ENCODE measurements at regions not wholly inside any gene's neighbourhood (a gene's known extent, or its start where the extent isn't known, plus 50 kb on each side); places are given as distances from the start of the nearest gene placed in this dataset.

- DNase-seq: no peak
Observed at GRCh38 chr4:13180701-13181100, 303.4 kb downstream of the RAB28 start.

- no peak for DNase-seq
Observed at GRCh38 chr4:13178621-13179020, 305.5 kb downstream of the RAB28 start.

- no peak for DNase-seq
Observed at GRCh38 chr4:13176741-13177142, 307.4 kb downstream of the RAB28 start.

- no peak for DNase-seq
Observed at GRCh38 chr4:13174926-13175325, 309.2 kb downstream of the RAB28 start.

GRCh38 chr4:13174001-13174400, 310.1 kb downstream of the RAB28 start:
- no peak for DNase-seq

- DNase-seq: no peak
Observed at GRCh38 chr4:13171292-13172057, 312.7 kb downstream of the RAB28 start.

GRCh38 chr4:13169731-13170525, 314.2 kb downstream of the RAB28 start:
- no peak for DNase-seq

GRCh38 chr4:13168326-13168725, 315.8 kb downstream of the RAB28 start:
- DNase-seq: no peak

- no peak for DNase-seq
Observed at GRCh38 chr4:13166214-13166613, 317.9 kb downstream of the RAB28 start.

GRCh38 chr4:13164783-13165331, 319.3 kb downstream of the RAB28 start:
- DNase-seq: no peak

GRCh38 chr4:13162886-13163285, 321.3 kb downstream of the RAB28 start:
- no peak for DNase-seq

GRCh38 chr4:13160920-13161319, 323.2 kb downstream of the RAB28 start:
- DNase-seq: no peak

- DNase-seq: no peak
Observed at GRCh38 chr4:13159041-13159620, 325.0 kb downstream of the RAB28 start.

GRCh38 chr4:13151194-13151593, 332.9 kb downstream of the RAB28 start:
- DNase-seq: no peak

GRCh38 chr4:13143222-13144070, 340.7 kb downstream of the RAB28 start:
- DNase-seq: no peak

- DNase-seq: no peak
Observed at GRCh38 chr4:13142726-13143125, 341.4 kb downstream of the RAB28 start.

- DNase-seq: no peak
Observed at GRCh38 chr4:13142191-13142590, 341.9 kb downstream of the RAB28 start.

GRCh38 chr4:13137390-13137789, 346.8 kb downstream of the RAB28 start:
- DNase-seq: no peak

- DNase-seq: no peak
Observed at GRCh38 chr4:13133700-13134099, 350.4 kb downstream of the RAB28 start.

- no peak for DNase-seq
Observed at GRCh38 chr4:13130848-13131247, 353.3 kb downstream of the RAB28 start.

- no peak for DNase-seq
Observed at GRCh38 chr4:13129095-13129494, 355.0 kb downstream of the RAB28 start.
